Loucy (cell line): ENCODE measurements at regions not wholly inside any gene's neighbourhood (a gene's known extent, or its start where the extent isn't known, plus 50 kb on each side); places are given as distances from the start of the nearest gene placed in this dataset.

Experiments used
- H2AFZ ChIP-seq: fragments of 200-600 bp; sonication (generic); 2 replicates; pipeline ENCODE4 v1.6.0; 2016; ENCODE audit warnings: antibody characterized with exemption, mild to moderate bottlenecking, low read length, moderate library complexity
- H3F3A ChIP-seq: fragments of 200-600 bp; 2 replicates; pipeline ENCODE4 v1.6.0; 2016; ENCODE audit warnings: antibody characterized with exemption, low read depth, mild to moderate bottlenecking
- H3K27me3 ChIP-seq: fragments of 200-600 bp; sonication (generic); 2 replicates; pipeline ENCODE4 v1.6.1; 2014; ENCODE audit warnings: low read length, mild to moderate bottlenecking; ENCODE audit not compliant: insufficient read depth, poor library complexity, severe bottlenecking
- H3K36me3 ChIP-seq: fragments of 200-600 bp; sonication (generic); 2 replicates; pipeline ENCODE4 v1.6.1; 2016; ENCODE audit warnings: low read length; ENCODE audit not compliant: insufficient read depth
- H3K4me1 ChIP-seq: fragments of 200-600 bp; sonication (generic); 2 replicates; pipeline ENCODE4 v1.5.1; 2014; ENCODE audit warnings: low read length, mild to moderate bottlenecking; ENCODE audit not compliant: insufficient read depth, poor library complexity, severe bottlenecking
- H3K4me2 ChIP-seq: fragments of 200-600 bp; sonication (generic); 2 replicates; pipeline ENCODE4 v1.6.0; 2014; ENCODE audit warnings: antibody characterized with exemption, low read length, low read depth, mild to moderate bottlenecking; ENCODE audit not compliant: poor library complexity, severe bottlenecking
- H3K4me3 ChIP-seq: fragments of 200-600 bp; sonication (generic); 2 replicates; pipeline ENCODE4 v1.5.1; 2014; ENCODE audit warnings: low read length, mild to moderate bottlenecking, mixed read lengths; ENCODE audit not compliant: poor library complexity, severe bottlenecking
- H3K79me2 ChIP-seq: fragments of 200-600 bp; sonication (generic); 2 replicates; pipeline ENCODE4 v1.6.1; 2014; ENCODE audit warnings: low read length; ENCODE audit not compliant: insufficient read depth
- H3K9ac ChIP-seq: fragments of 200-600 bp; sonication (generic); 2 replicates; pipeline ENCODE4 v1.6.0; 2014; ENCODE audit warnings: mild to moderate bottlenecking, low read depth, low read length, moderate library complexity; ENCODE audit not compliant: poor library complexity, severe bottlenecking
- H3K9me2 ChIP-seq: fragments of 200-600 bp; sonication (generic); replicated peaks from 2 replicates; pipeline ENCODE4 v1.6.1; 2016; ENCODE audit warnings: low read depth, low read length, mixed read lengths
- H3K9me3 ChIP-seq: fragments of 200-600 bp; sonication (generic); 2 replicates; pipeline ENCODE4 v1.6.1; 2014; ENCODE audit warnings: mild to moderate bottlenecking, antibody characterized with exemption, low read length, low read depth; ENCODE audit not compliant: insufficient read depth
- H4K20me1 ChIP-seq: fragments of 200-600 bp; sonication (generic); 2 replicates; pipeline ENCODE4 v1.6.0; 2014; ENCODE audit warnings: antibody characterized with exemption, low read length, mild to moderate bottlenecking; ENCODE audit not compliant: insufficient read depth, poor library complexity, severe bottlenecking
- EZH2phosphoT487 ChIP-seq: fragments of 200-600 bp; IDR thresholded peaks from 2 replicates; pipeline ENCODE4 v1.6.1; 2018; ENCODE audit warnings: antibody characterized with exemption, mild to moderate bottlenecking, moderate library complexity, borderline replicate concordance
- TF ChIP-seq, protein P1 (sequence below): fragments of 200-600 bp; sonication (generic); conservative IDR thresholded peaks from 2 replicates; pipeline ENCODE4 v1.5.1; 2014; ENCODE audit warnings: mild to moderate bottlenecking, antibody characterized with exemption, low read length

GRCh38 chr6:68049562-68049961 is 585.5 kb upstream of the ADGRB3 start:
- Histone ChIP-seq H3K9ac (no peak overlapping the region), H3K27me3 (no peaks in the 10 kb centered on the region), H3K79me2 (no peaks in the 10 kb centered on the region), H3F3A (no peaks in the 10 kb centered on the region), H3K4me2 (no peak overlapping the region), H3K4me3 (no peak overlapping the region), H3K9me2 (0 out of 2 replicates have a peak, but pooled peaks cover 3% of the 10 kb centered on the region), H3K9me3 (no peaks in the 10 kb centered on the region), H2AFZ (no peak overlapping the region), H4K20me1 (no peaks in the 10 kb centered on the region), H3K36me3 (no peaks in the 10 kb centered on the region), H3K4me1 (no peaks in the 10 kb centered on the region)
- no peak for TF ChIP-seq EZH2phosphoT487
- TF ChIP-seq, protein P1, sequence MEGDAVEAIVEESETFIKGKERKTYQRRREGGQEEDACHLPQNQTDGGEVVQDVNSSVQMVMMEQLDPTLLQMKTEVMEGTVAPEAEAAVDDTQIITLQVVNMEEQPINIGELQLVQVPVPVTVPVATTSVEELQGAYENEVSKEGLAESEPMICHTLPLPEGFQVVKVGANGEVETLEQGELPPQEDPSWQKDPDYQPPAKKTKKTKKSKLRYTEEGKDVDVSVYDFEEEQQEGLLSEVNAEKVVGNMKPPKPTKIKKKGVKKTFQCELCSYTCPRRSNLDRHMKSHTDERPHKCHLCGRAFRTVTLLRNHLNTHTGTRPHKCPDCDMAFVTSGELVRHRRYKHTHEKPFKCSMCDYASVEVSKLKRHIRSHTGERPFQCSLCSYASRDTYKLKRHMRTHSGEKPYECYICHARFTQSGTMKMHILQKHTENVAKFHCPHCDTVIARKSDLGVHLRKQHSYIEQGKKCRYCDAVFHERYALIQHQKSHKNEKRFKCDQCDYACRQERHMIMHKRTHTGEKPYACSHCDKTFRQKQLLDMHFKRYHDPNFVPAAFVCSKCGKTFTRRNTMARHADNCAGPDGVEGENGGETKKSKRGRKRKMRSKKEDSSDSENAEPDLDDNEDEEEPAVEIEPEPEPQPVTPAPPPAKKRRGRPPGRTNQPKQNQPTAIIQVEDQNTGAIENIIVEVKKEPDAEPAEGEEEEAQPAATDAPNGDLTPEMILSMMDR: no peak

DNA sequence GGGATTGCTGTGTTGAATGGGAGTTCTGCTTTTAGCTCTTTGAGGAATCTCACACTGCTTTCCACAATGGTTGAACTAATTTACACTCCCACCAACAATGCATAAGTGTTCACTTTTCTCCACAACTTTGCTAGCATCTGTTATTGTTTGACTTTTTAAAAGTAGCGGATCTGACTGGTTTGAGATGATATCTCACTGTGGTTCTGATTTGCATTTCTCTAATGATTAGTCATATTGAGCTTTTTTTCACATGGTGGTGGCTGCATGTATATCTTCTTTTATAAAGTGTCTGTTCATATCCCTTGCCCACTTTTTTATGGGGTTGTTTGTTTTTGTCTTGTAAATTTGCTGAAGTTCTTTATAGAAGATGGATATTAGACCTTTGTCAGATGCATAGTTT is 588.3 kb upstream of the ADGRB3 start:
- H3F3A ChIP-seq: no peaks in the 10 kb centered on the region
- H3K27me3 ChIP-seq: no peaks in the 10 kb centered on the region
- no peaks in the 10 kb centered on the region for H3K9me2 ChIP-seq
- no peak overlapping the region for H2AFZ ChIP-seq
- no peaks in the 10 kb centered on the region for H4K20me1 ChIP-seq
- no peaks in the 10 kb centered on the region for H3K9me3 ChIP-seq
- H3K4me2 ChIP-seq: no peak overlapping the region
- H3K9ac ChIP-seq: no peak overlapping the region
- H3K4me3 ChIP-seq: no peak overlapping the region
- H3K79me2 ChIP-seq: no peaks in the 10 kb centered on the region
- TF ChIP-seq EZH2phosphoT487: no peak
- TF ChIP-seq, protein P1: no peak
- H3K36me3 ChIP-seq: no peaks in the 10 kb centered on the region
- no peaks in the 10 kb centered on the region for H3K4me1 ChIP-seq

- Histone ChIP-seq H3K36me3 (no peaks in the 10 kb centered on the region), H3K79me2 (no peaks in the 10 kb centered on the region), H3K9me3 (no peaks in the 10 kb centered on the region), H3K9me2 (no peaks in the 10 kb centered on the region), H3K4me1 (no peaks in the 10 kb centered on the region), H3F3A (no peaks in the 10 kb centered on the region), H3K27me3 (no peaks in the 10 kb centered on the region), H3K4me2 (no peak overlapping the region), H3K9ac (no peak overlapping the region), H2AFZ (no peak overlapping the region), H3K4me3 (no peak overlapping the region), H4K20me1 (no peaks in the 10 kb centered on the region)
- TF ChIP-seq, protein P1: no peak
- no peak for TF ChIP-seq EZH2phosphoT487
These were observed 588.8 kb upstream of the ADGRB3 start for GRCh38 chr6:68046302-68046701.
